GM12864 (cell line): ENCODE measurements at regions not wholly inside any gene's neighbourhood (a gene's known extent, or its start where the extent isn't known, plus 50 kb on each side); places are given as distances from the start of the nearest gene placed in this dataset.

Source experiments
- DNase-seq: peaks from one replicate; pipeline ENCODE4 v3.0.0-alpha.2; 2011; ENCODE audit warnings: low read depth
- H3K4me3 ChIP-seq: 2 replicates; pipeline ENCODE4 v1.5.1; 2011; ENCODE audit warnings: mild to moderate bottlenecking, low read depth, low read length, control low read depth
- TF ChIP-seq, protein P1 (sequence below): IDR thresholded peaks from 2 replicates; pipeline ENCODE4 v1.5.1; 2011; ENCODE audit warnings: low read depth, mild to moderate bottlenecking, moderate library complexity, low read length, control low read depth, inconsistent platforms; ENCODE audit errors: missing control alignments

DNA sequence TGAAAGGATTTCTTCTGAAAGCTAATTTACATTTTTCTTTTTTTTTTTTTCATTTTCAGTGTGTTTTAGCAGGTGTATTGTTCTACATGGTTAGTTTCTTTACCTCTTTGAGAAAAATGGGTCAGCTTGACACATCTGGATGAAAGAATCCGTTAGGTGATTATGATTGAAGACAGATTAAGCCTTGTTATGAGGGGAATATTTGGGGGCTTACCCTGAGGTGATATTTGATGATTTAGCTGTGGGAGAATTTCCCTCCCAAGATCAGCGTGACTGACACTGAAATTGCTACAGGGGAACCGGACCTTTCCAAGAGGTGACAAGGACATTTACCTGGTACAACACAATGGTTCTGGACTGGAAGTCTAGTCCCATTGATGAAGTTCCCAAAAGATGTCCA, 147.5 kb downstream of the NFKBIZ start:
- H3K4me3 ChIP-seq = no peak overlapping the region
- no peak for DNase-seq
- TF ChIP-seq, protein P1, sequence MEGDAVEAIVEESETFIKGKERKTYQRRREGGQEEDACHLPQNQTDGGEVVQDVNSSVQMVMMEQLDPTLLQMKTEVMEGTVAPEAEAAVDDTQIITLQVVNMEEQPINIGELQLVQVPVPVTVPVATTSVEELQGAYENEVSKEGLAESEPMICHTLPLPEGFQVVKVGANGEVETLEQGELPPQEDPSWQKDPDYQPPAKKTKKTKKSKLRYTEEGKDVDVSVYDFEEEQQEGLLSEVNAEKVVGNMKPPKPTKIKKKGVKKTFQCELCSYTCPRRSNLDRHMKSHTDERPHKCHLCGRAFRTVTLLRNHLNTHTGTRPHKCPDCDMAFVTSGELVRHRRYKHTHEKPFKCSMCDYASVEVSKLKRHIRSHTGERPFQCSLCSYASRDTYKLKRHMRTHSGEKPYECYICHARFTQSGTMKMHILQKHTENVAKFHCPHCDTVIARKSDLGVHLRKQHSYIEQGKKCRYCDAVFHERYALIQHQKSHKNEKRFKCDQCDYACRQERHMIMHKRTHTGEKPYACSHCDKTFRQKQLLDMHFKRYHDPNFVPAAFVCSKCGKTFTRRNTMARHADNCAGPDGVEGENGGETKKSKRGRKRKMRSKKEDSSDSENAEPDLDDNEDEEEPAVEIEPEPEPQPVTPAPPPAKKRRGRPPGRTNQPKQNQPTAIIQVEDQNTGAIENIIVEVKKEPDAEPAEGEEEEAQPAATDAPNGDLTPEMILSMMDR = no peak

DNA sequence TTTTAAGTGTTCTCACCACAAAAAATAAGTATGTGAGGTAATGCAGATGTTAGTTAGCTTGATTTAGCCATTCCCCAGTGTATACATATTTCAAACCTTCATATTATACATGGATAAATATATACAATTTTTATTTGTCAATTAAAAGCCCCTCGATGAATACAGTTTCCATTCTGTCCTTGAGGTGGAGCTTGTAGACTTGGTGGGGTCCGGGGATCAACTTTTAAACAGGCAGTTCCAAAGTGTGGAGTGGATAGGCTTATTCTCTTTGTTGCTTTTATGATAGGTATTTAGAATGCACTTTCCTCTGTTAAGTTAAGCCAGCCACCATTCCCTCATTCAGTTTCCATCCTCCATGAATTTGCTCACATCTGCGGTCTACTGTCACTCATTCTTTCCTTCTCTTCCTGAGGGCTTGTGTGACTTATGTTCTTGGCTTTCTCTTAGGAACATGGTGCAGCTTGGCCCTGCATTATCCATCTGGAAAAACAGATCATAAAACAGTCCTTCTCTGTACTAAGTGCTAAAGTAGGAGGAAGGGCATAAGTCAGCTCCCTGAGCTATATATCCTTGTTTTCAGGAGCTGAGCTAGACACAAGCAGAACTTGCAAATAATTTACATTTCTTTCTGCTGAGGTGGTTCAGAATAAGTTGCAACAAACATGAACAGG, 149.1 kb downstream of the NFKBIZ start:
- no peak for DNase-seq
- TF ChIP-seq, protein P1 = no peak
- no peak overlapping the region for H3K4me3 ChIP-seq

DNA sequence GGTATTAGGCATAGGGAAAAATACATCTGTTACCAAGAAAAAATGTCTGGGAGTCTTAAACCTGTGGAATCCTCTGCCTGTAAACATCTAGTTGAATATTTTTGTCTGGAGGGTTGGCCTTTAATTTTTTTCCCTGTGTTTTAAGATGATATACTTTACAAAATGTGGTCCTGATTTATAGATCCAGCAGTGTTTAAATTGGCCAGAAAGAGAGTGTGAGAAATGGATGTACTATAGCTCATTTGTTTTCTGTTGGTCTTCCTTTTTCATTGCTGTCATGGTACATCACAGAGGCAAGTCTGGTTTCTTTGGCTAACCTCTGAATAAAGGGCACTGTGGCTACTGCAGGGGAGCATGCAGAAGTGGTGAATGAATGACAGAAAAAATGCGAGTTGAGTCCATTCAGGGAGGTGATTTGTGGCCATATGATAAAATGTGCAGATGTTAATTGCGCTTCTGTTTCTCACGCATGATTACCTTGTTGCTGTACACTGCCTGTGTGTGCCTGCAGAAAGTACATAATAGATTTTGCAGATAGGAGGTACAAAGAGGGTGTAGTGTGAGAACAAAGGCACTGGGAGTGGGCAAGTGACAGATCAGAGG, 150.0 kb downstream of the NFKBIZ start:
- no peak overlapping the region for H3K4me3 ChIP-seq
- DNase-seq = no peak

DNA sequence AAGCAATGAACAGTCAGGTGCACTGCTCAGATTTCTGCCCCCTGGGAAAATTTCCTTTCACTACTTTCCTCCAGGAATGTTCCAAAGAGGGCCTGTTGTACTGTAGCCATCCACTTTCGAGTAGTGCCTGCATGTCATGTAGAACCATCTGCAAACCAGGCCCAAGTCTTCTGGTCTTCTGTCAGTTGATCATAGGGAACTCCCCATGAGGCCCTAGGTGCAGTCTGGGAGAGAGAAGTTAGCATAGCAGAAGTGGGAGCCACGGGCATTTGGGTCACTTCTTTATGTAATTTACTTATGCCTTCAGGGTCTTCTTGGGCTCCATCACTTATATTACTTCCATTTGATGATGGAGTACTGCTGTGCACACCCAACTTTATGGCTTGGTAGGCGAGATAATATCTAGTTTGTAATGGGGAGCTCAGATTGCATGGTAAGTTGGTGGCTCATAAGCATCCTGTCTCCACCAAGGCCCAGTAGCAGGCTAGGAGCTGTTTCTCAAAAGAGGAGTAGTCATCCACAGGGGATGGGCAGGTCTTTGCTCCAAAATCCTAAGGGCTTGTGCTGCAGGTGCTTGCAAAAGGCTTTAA, 151.4 kb downstream of the NFKBIZ start:
- H3K4me3 ChIP-seq = no peak overlapping the region
- TF ChIP-seq, protein P1 = no peak
- DNase-seq = no peak

More for the DNA sequence above, 150.0 kb downstream of the NFKBIZ start:
- TF ChIP-seq, protein P1 = no peak

DNA sequence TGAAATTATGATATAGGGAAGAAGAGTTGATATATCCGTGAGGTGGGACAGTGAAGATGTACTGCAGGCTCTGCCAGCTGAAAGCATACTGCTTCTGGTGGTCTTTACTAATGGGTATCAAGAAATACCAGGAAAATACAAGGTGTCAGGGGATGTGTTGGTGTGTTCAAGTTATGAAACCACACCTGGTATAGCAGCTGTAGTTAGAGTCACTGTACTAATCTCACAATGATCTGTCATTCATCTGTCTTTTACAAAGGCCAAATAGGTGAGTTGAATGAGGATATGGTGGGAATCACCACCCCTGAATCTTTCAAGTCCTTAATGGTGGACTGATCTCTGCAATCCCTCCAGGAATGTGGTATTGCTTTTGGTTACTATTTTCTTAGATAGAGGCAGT, 152.7 kb downstream of the NFKBIZ start:
- no peak overlapping the region for H3K4me3 ChIP-seq
- DNase-seq = no peak
- TF ChIP-seq, protein P1 = no peak

DNA sequence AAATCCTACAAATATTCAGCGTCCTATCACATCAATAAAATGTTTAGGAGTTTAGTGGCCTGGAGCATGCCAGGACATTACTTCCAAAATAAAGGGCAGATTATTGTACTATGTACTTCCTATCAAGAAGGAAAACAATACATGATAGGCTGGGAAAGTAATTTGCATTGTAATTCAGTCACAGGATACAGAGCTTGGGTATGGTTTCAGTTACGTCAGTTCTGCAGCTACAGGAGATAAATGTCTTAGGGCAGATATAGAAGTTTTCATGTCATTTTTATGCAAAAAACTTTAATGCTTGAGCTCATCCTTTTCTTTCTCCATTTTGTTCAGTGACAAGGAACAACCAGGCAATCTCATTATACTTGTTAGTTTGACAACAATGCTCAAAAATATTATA, 155.2 kb downstream of the NFKBIZ start:
- no peak for DNase-seq
- no peak overlapping the region for H3K4me3 ChIP-seq
- TF ChIP-seq, protein P1 = no peak
